OCI-LY3 (cell line): ENCODE measurements at regions not wholly inside any gene's neighbourhood (a gene's known extent, or its start where the extent isn't known, plus 50 kb on each side); places are given as distances from the start of the nearest gene placed in this dataset.

Experiments
- CTCF ChIP-seq: fragments of 200-600, 300-600 bp; sonication (generic); IDR thresholded peaks from 2 replicates; pipeline ENCODE4 v1.5.1; 2014; ENCODE audit warnings: antibody characterized with exemption, low read length, low read depth
- EZH2phosphoT487 ChIP-seq: fragments of 200-600 bp; shearing (Covaris generic); IDR thresholded peaks from 2 replicates; pipeline ENCODE4 v1.6.1; 2018; ENCODE audit warnings: antibody characterized with exemption, mixed run types, low read depth

DNA sequence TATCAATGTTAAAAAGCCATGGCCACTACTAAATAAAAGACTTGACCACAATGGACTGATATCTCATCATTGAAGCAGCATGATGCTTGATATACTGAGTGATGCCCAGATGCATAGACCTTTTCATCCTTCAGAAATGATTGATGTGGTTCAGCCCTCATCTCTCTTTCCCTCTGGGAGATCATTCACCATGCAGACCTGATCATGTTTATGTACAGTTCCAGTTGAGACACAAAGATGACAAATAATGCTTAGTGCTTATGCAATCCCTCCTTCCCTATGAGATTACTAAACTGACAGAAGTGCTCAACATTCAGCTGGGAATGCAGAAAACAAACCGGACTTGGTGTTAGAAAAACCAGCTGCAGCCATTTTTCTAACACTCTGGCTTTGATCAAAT, 91.9 kb upstream of the TLR4 start:
- no peak for TF ChIP-seq CTCF
- TF ChIP-seq EZH2phosphoT487, result no peak
